ENCODE measurements at regions not wholly inside any gene's neighbourhood (a gene's known extent, or its start where the extent isn't known, plus 50 kb on each side); places are given as distances from the start of the nearest gene placed in this dataset.

GRCh38 chr11:92682136-92682535 lies 287.3 kb upstream of the MTNR1B start:
- TF ChIP-seq EZH2 (IDR thresholded peaks at IDR 0.05; ENCODE audit: low read length) (no peak), CTCF (optimal IDR thresholded peaks at IDR 0.05 in 1 of 3, IDR thresholded peaks at IDR 0.05 in 1 of 3, conservative IDR thresholded peaks at IDR 0.05 in 1 of 3; ENCODE audit: extremely low read depth in 1 of 3, insufficient read depth in 2 of 3, low read length in 3 of 3) (no peak)
- Histone ChIP-seq H3K9ac (ENCODE audit: control insufficient read depth, extremely low read depth, insufficient read depth, low read length) (no peak overlapping the region), H3K4me1 (ENCODE audit: control insufficient read depth, extremely low read depth, insufficient read depth, low read length) (no peaks in the 10 kb centered on the region), H3K36me3 (ENCODE audit: control insufficient read depth in 2 of 2, extremely low read depth in 1 of 2, insufficient read depth in 2 of 2, low read length in 2 of 2) (no peaks in the 10 kb centered on the region), H3K27me3 (ENCODE audit: control insufficient read depth, extremely low read depth, insufficient read depth, low read length) (no peaks in the 10 kb centered on the region), H3K4me2 (ENCODE audit: control insufficient read depth, extremely low read depth, insufficient read depth, low read depth, low read length) (no peak overlapping the region), H3K27ac (ENCODE audit: control insufficient read depth, insufficient read depth, low read length) (no peak overlapping the region), H3K4me3 (ENCODE audit: control insufficient read depth in 2 of 3, extremely low read depth in 1 of 3, insufficient read depth in 2 of 3, low read depth in 1 of 3, low read length in 3 of 3) (no peak overlapping the region), H4K20me1 (ENCODE audit: control insufficient read depth, extremely low read depth, insufficient read depth, low read length) (no peaks in the 10 kb centered on the region), H3K9me3 (ENCODE audit: control insufficient read depth, low read depth, low read length) (no peaks in the 10 kb centered on the region), H3K9me1 (ENCODE audit: control insufficient read depth, extremely low read depth, insufficient read depth, low read length) (no peaks in the 10 kb centered on the region), H2AFZ (ENCODE audit: control insufficient read depth, low read length) (no peak overlapping the region), H3K79me2 (ENCODE audit: control insufficient read depth, insufficient read depth, low read length) (no peaks in the 10 kb centered on the region)
- dilution Hi-C loops (cut with MboI; ENCODE audit: extremely low pct_ligation_motif_present, low sequenced_read_pairs): no loop called here
- DNase-seq (ENCODE audit: low read depth, low spot score): no peak
- no peak for FAIRE-seq

- dilution Hi-C loops (cut with MboI; ENCODE audit: extremely low pct_ligation_motif_present, low sequenced_read_pairs): no loop called here
- H3K9me1 ChIP-seq (ENCODE audit: control insufficient read depth, extremely low read depth, insufficient read depth, low read length): no peaks in the 10 kb centered on the region
- H3K4me3 ChIP-seq (ENCODE audit: control insufficient read depth in 2 of 3, extremely low read depth in 1 of 3, insufficient read depth in 2 of 3, low read depth in 1 of 3, low read length in 3 of 3): no peak overlapping the region
- no peak for TF ChIP-seq EZH2 (IDR thresholded peaks at IDR 0.05; ENCODE audit: low read length)
- no peaks in the 10 kb centered on the region for H3K27me3 ChIP-seq (ENCODE audit: control insufficient read depth, extremely low read depth, insufficient read depth, low read length)
- H3K36me3 ChIP-seq (ENCODE audit: control insufficient read depth in 2 of 2, extremely low read depth in 1 of 2, insufficient read depth in 2 of 2, low read length in 2 of 2): no peaks in the 10 kb centered on the region
- no peak overlapping the region for H3K4me2 ChIP-seq (ENCODE audit: control insufficient read depth, extremely low read depth, insufficient read depth, low read depth, low read length)
- DNase-seq (ENCODE audit: low read depth, low spot score) (no peak), FAIRE-seq (no peak)
- no peak overlapping the region for H3K9ac ChIP-seq (ENCODE audit: control insufficient read depth, extremely low read depth, insufficient read depth, low read length)
- peaks cover 3% of the 10 kb centered on the region for H3K4me1 ChIP-seq (ENCODE audit: control insufficient read depth, extremely low read depth, insufficient read depth, low read length)
- H3K79me2 ChIP-seq (ENCODE audit: control insufficient read depth, insufficient read depth, low read length): no peaks in the 10 kb centered on the region
- H3K27ac ChIP-seq (ENCODE audit: control insufficient read depth, insufficient read depth, low read length): no peak overlapping the region
- no peaks in the 10 kb centered on the region for H3K9me3 ChIP-seq (ENCODE audit: control insufficient read depth, low read depth, low read length)
- H4K20me1 ChIP-seq (ENCODE audit: control insufficient read depth, extremely low read depth, insufficient read depth, low read length): no peaks in the 10 kb centered on the region
- H2AFZ ChIP-seq (ENCODE audit: control insufficient read depth, low read length): no peak overlapping the region
Observed at GRCh38 chr11:92682952-92683351, 286.5 kb upstream of the MTNR1B start.

GRCh38 chr11:92685049-92685448 lies 284.4 kb upstream of the MTNR1B start:
- Histone ChIP-seq H3K4me2 (ENCODE audit: control insufficient read depth, extremely low read depth, insufficient read depth, low read depth, low read length) (no peak overlapping the region), H3K9ac (ENCODE audit: control insufficient read depth, extremely low read depth, insufficient read depth, low read length) (no peak overlapping the region), H3K9me3 (ENCODE audit: control insufficient read depth, low read depth, low read length) (no peaks in the 10 kb centered on the region), H3K27me3 (ENCODE audit: control insufficient read depth, extremely low read depth, insufficient read depth, low read length) (no peaks in the 10 kb centered on the region), H3K36me3 (ENCODE audit: control insufficient read depth in 2 of 2, extremely low read depth in 1 of 2, insufficient read depth in 2 of 2, low read length in 2 of 2) (no peaks in the 10 kb centered on the region), H3K9me1 (ENCODE audit: control insufficient read depth, extremely low read depth, insufficient read depth, low read length) (no peaks in the 10 kb centered on the region), H2AFZ (ENCODE audit: control insufficient read depth, low read length) (no peak overlapping the region), H3K27ac (ENCODE audit: control insufficient read depth, insufficient read depth, low read length) (no peak overlapping the region), H3K4me3 (ENCODE audit: control insufficient read depth in 2 of 3, extremely low read depth in 1 of 3, insufficient read depth in 2 of 3, low read depth in 1 of 3, low read length in 3 of 3) (no peak overlapping the region), H3K79me2 (ENCODE audit: control insufficient read depth, insufficient read depth, low read length) (no peaks in the 10 kb centered on the region), H3K4me1 (ENCODE audit: control insufficient read depth, extremely low read depth, insufficient read depth, low read length) (peaks cover 3% of the 10 kb centered on the region), H4K20me1 (ENCODE audit: control insufficient read depth, extremely low read depth, insufficient read depth, low read length) (no peaks in the 10 kb centered on the region)
- no peak for FAIRE-seq
- TF ChIP-seq CTCF (optimal IDR thresholded peaks at IDR 0.05 in 1 of 3, IDR thresholded peaks at IDR 0.05 in 1 of 3, conservative IDR thresholded peaks at IDR 0.05 in 1 of 3; ENCODE audit: extremely low read depth in 1 of 3, insufficient read depth in 2 of 3, low read length in 3 of 3) (no peak), EZH2 (IDR thresholded peaks at IDR 0.05; ENCODE audit: low read length) (no peak)
- DNase-seq (ENCODE audit: low read depth, low spot score): no peak
- dilution Hi-C loops (cut with MboI; ENCODE audit: extremely low pct_ligation_motif_present, low sequenced_read_pairs): no loop called here

All from keratinocyte (primary cell).